ENCODE measurements at regions not wholly inside any gene's neighbourhood (a gene's known extent, or its start where the extent isn't known, plus 50 kb on each side); places are given as distances from the start of the nearest gene placed in this dataset.

DNA sequence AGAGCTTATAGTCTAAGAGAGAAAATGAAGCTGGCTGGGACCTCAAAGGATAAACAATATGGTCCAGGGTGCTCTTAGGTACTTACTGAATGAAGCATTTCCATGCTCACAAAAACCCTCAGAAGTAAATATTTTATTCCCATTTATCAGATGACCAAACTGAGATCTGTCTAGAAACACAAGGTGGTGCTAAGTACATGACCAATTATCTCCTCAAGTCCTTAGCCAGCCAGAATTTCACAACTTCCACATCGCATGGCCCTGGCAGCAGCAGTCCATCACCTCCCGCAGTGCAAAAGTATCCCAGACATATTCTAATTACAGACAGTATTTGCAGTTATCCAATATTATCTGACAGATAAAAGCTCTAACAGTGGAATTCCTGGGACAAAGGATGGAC lies 321.7 kb upstream of the PROX1 start:
- no peaks in the 10 kb centered on the region for H3K9me3 ChIP-seq (ENCODE audit: control insufficient read depth, insufficient read depth, low read length)

DNA sequence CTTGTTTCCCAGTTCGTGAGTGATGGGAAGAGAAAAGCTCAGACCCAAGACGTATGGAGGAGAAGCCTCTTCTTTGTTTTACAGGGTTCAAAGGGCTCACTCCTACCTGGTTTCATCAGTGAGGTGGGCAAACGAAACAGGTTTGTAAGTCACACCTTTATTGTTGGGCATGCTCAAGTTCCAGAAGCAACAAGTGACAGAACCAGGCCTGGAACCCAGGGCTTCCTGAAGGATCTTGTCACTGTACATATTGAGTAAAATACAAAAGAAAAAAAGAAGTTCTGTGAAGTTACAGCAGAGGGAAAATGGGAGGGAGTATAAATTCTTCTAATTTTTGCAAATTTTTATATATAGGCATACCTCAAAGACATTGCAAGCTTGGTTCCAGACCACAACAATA lies 320.9 kb upstream of the PROX1 start:
- Histone ChIP-seq H3K79me2 (ENCODE audit: control insufficient read depth, low read length) (no peaks in the 10 kb centered on the region), H3K27ac (ENCODE audit: low read depth, low read length) (no peak overlapping the region), H4K20me1 (ENCODE audit: control insufficient read depth, insufficient read depth, low read depth, low read length) (no peaks in the 10 kb centered on the region), H3K36me3 (ENCODE audit: control insufficient read depth, low read length) (no peaks in the 10 kb centered on the region), H3K9me3 (ENCODE audit: control insufficient read depth, insufficient read depth, low read length) (no peaks in the 10 kb centered on the region), H3F3A (ENCODE audit: control insufficient read depth, insufficient read depth) (no peaks in the 10 kb centered on the region), H3K27me3 (ENCODE audit: control insufficient read depth, low read length) (no peaks in the 10 kb centered on the region), H3K4me3 (ENCODE audit: low read length) (no peak overlapping the region), H3K4me2 (ENCODE audit: low read length) (no peak overlapping the region), H3K4me1 (ENCODE audit: control insufficient read depth, low read length) (no peaks in the 10 kb centered on the region; the same call in 1 of the 2 replicates), H3K9me2 (replicated peaks; ENCODE audit: control insufficient read depth, low read length) (no peaks in the 10 kb centered on the region)
- TF ChIP-seq, protein P1, sequence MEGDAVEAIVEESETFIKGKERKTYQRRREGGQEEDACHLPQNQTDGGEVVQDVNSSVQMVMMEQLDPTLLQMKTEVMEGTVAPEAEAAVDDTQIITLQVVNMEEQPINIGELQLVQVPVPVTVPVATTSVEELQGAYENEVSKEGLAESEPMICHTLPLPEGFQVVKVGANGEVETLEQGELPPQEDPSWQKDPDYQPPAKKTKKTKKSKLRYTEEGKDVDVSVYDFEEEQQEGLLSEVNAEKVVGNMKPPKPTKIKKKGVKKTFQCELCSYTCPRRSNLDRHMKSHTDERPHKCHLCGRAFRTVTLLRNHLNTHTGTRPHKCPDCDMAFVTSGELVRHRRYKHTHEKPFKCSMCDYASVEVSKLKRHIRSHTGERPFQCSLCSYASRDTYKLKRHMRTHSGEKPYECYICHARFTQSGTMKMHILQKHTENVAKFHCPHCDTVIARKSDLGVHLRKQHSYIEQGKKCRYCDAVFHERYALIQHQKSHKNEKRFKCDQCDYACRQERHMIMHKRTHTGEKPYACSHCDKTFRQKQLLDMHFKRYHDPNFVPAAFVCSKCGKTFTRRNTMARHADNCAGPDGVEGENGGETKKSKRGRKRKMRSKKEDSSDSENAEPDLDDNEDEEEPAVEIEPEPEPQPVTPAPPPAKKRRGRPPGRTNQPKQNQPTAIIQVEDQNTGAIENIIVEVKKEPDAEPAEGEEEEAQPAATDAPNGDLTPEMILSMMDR (IDR thresholded peaks at IDR 0.05; ENCODE audit: low read depth, low read length, poor library complexity, severe bottlenecking) = no peak
- no peak for TF ChIP-seq EZH2phosphoT487 (IDR thresholded peaks at IDR 0.05; ENCODE audit: borderline replicate concordance, low read length)

More for the DNA sequence above, 321.7 kb upstream of the PROX1 start:
- Histone ChIP-seq H3K4me3 (ENCODE audit: low read length) (no peak overlapping the region), H3K36me3 (ENCODE audit: control insufficient read depth, low read length) (no peaks in the 10 kb centered on the region), H3F3A (ENCODE audit: control insufficient read depth, insufficient read depth) (no peaks in the 10 kb centered on the region), H3K27me3 (ENCODE audit: control insufficient read depth, low read length) (no peaks in the 10 kb centered on the region), H3K4me2 (ENCODE audit: low read length) (no peak overlapping the region), H3K27ac (ENCODE audit: low read depth, low read length) (no peak overlapping the region), H3K9me2 (replicated peaks; ENCODE audit: control insufficient read depth, low read length) (no peaks in the 10 kb centered on the region), H3K4me1 (ENCODE audit: control insufficient read depth, low read length) (no peaks in the 10 kb centered on the region; the same call in 1 of the 2 replicates), H4K20me1 (ENCODE audit: control insufficient read depth, insufficient read depth, low read depth, low read length) (no peaks in the 10 kb centered on the region), H3K79me2 (ENCODE audit: control insufficient read depth, low read length) (no peaks in the 10 kb centered on the region)
- TF ChIP-seq, protein P1 (IDR thresholded peaks at IDR 0.05; ENCODE audit: low read depth, low read length, poor library complexity, severe bottlenecking) = no peak
- TF ChIP-seq EZH2phosphoT487 (IDR thresholded peaks at IDR 0.05; ENCODE audit: borderline replicate concordance, low read length) = no peak

DNA sequence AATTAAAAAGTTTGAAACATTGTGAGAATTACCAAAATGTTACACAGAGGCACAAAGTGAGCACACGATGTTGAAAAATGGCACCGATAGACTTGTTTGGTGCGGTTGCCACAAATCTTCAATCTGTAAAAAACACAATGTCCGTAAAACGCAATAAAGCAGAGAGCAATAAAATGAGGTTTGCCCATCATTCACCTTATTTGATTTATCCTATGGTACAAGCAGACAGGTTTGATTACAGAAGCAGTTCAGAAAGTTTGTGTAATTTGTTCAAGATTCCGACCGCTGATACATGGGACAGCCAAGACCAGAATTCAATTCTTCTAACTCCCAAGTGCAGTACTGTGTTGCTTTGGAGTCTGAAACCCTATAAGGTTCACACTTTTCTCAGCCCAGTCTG lies 318.3 kb upstream of the PROX1 start:
- no peaks in the 10 kb centered on the region for H3F3A ChIP-seq (ENCODE audit: control insufficient read depth, insufficient read depth)

More for the DNA sequence above, 318.3 kb upstream of the PROX1 start:
- H3K27ac ChIP-seq (ENCODE audit: low read depth, low read length) = no peak overlapping the region
- no peaks in the 10 kb centered on the region; the same call in 1 of the 2 replicates for H3K4me1 ChIP-seq (ENCODE audit: control insufficient read depth, low read length)
- no peaks in the 10 kb centered on the region for H3K79me2 ChIP-seq (ENCODE audit: control insufficient read depth, low read length)
- H3K9me2 ChIP-seq (replicated peaks; ENCODE audit: control insufficient read depth, low read length) = no peaks in the 10 kb centered on the region
- H3K4me3 ChIP-seq (ENCODE audit: low read length) = no peak overlapping the region
- H3K4me2 ChIP-seq (ENCODE audit: low read length) = no peak overlapping the region
- no peaks in the 10 kb centered on the region for H4K20me1 ChIP-seq (ENCODE audit: control insufficient read depth, insufficient read depth, low read depth, low read length)
- TF ChIP-seq EZH2phosphoT487 (IDR thresholded peaks at IDR 0.05; ENCODE audit: borderline replicate concordance, low read length) = no peak
- TF ChIP-seq, protein P1 (IDR thresholded peaks at IDR 0.05; ENCODE audit: low read depth, low read length, poor library complexity, severe bottlenecking) = no peak
- H3K9me3 ChIP-seq (ENCODE audit: control insufficient read depth, insufficient read depth, low read length) = no peaks in the 10 kb centered on the region
- H3K27me3 ChIP-seq (ENCODE audit: control insufficient read depth, low read length) = no peaks in the 10 kb centered on the region
- H3K36me3 ChIP-seq (ENCODE audit: control insufficient read depth, low read length) = no peaks in the 10 kb centered on the region
